Activated T-helper 9 cell treated with anti-CD3 and anti-CD28 coated beads, Interleukin-2, amount 50 U/mL, for 16 hours (primary cell): ENCODE measurements at regions not wholly inside any gene's neighbourhood (a gene's known extent, or its start where the extent isn't known, plus 50 kb on each side); places are given as distances from the start of the nearest gene placed in this dataset.
"Not testable (repeated sequence)": the region's sequence is repeated elsewhere in the genome, so short reads cannot be mapped to it uniquely, and the experiment has no call there.

Experiments
- DNase-seq: peaks from one replicate; pipeline ENCODE4 v3.0.0-alpha.2; 2020; ENCODE audit warnings: low read depth

GRCh38 chr12:124475295-124476010 is 92.0 kb downstream of the NCOR2 start:
- no peak for DNase-seq

GRCh38 chr12:124474709-124475108 is 92.7 kb downstream of the NCOR2 start:
- no peak for DNase-seq

GRCh38 chr12:124472690-124473279 is 94.6 kb downstream of the NCOR2 start:
- DNase-seq: no peak

GRCh38 chr12:124471828-124472227 is 95.6 kb downstream of the NCOR2 start:
- no peak for DNase-seq

- no peak for DNase-seq
These were observed 96.6 kb downstream of the NCOR2 start for GRCh38 chr12:124470806-124471205.

GRCh38 chr12:124470139-124470538 is 97.3 kb downstream of the NCOR2 start:
- DNase-seq: no peak

- no peak for DNase-seq
These were observed 98.1 kb downstream of the NCOR2 start for GRCh38 chr12:124469193-124469888.

GRCh38 chr12:124467549-124467948 is 99.9 kb downstream of the NCOR2 start:
- not testable (repeated sequence) for DNase-seq

GRCh38 chr12:124466216-124467128 is 100.9 kb downstream of the NCOR2 start:
- peak; percentile 81 for DNase-seq

- DNase-seq: no peak
These were observed 101.9 kb downstream of the NCOR2 start for GRCh38 chr12:124465473-124465872.

GRCh38 chr12:124464830-124465229 is 102.6 kb downstream of the NCOR2 start:
- DNase-seq: no peak

GRCh38 chr12:124464062-124464461 is 103.3 kb downstream of the NCOR2 start:
- DNase-seq: no peak

- no peak for DNase-seq
These were observed 104.0 kb downstream of the NCOR2 start for GRCh38 chr12:124463341-124463921.

- no peak for DNase-seq
These were observed 104.7 kb downstream of the NCOR2 start for GRCh38 chr12:124462750-124463149.

GRCh38 chr12:124461851-124462623 is 105.4 kb downstream of the NCOR2 start:
- DNase-seq: no peak

GRCh38 chr12:124461241-124461673 is 106.2 kb downstream of the NCOR2 start:
- DNase-seq: no peak

GRCh38 chr12:124460771-124461170 is 106.6 kb downstream of the NCOR2 start:
- DNase-seq: no peak

- no peak for DNase-seq
These were observed 107.4 kb downstream of the NCOR2 start for GRCh38 chr12:124459852-124460645.

- DNase-seq: no peak
These were observed 108.2 kb downstream of the NCOR2 start for GRCh38 chr12:124458992-124459851.
